ENCODE measurements at regions not wholly inside any gene's neighbourhood (a gene's known extent, or its start where the extent isn't known, plus 50 kb on each side); places are given as distances from the start of the nearest gene placed in this dataset.

GRCh38 chr5:68543212-68543611 is 327.7 kb downstream of the PIK3R1 start:
- no peak for DNase-seq

GRCh38 chr5:68544091-68544647 is 328.6 kb downstream of the PIK3R1 start:
- no peak for DNase-seq

- no peak for DNase-seq
Observed at GRCh38 chr5:68544648-68545552, 329.3 kb downstream of the PIK3R1 start.

GRCh38 chr5:68545636-68546295 is 330.2 kb downstream of the PIK3R1 start:
- no peak for DNase-seq

- no peak for DNase-seq
Observed at GRCh38 chr5:68547056-68547455, 331.5 kb downstream of the PIK3R1 start.

- DNase-seq = no peak
Observed at GRCh38 chr5:68547622-68548021, 332.1 kb downstream of the PIK3R1 start.

GRCh38 chr5:68548959-68549676 is 333.6 kb downstream of the PIK3R1 start:
- no peak for DNase-seq

- no peak for DNase-seq
Observed at GRCh38 chr5:68550015-68550414, 334.5 kb downstream of the PIK3R1 start.

- DNase-seq = no peak
Observed at GRCh38 chr5:68551436-68551835, 335.9 kb downstream of the PIK3R1 start.

GRCh38 chr5:68554571-68555279 is 339.2 kb downstream of the PIK3R1 start:
- DNase-seq = no peak

GRCh38 chr5:68555907-68556681 is 340.5 kb downstream of the PIK3R1 start:
- no peak for DNase-seq

GRCh38 chr5:68557162-68557936 is 341.8 kb downstream of the PIK3R1 start:
- no peak for DNase-seq

- no peak for DNase-seq
Observed at GRCh38 chr5:68562308-68562707, 346.8 kb downstream of the PIK3R1 start.

GRCh38 chr5:68565427-68565826 is 349.9 kb downstream of the PIK3R1 start:
- DNase-seq = no peak

GRCh38 chr5:68576805-68577204 is 361.2 kb downstream of the PIK3R1 start:
- DNase-seq = no peak

- DNase-seq = no peak
Observed at GRCh38 chr5:68582284-68582683, 366.7 kb downstream of the PIK3R1 start.

- no peak for DNase-seq
Observed at GRCh38 chr5:68587171-68587570, 371.6 kb downstream of the PIK3R1 start.

GRCh38 chr5:68591850-68592249 is 376.3 kb downstream of the PIK3R1 start:
- DNase-seq = no peak

- no peak for DNase-seq
Observed at GRCh38 chr5:68592351-68592750, 376.8 kb downstream of the PIK3R1 start.

GRCh38 chr5:68593211-68593671 is 377.7 kb downstream of the PIK3R1 start:
- no peak for DNase-seq

- no peak for DNase-seq
Observed at GRCh38 chr5:68612972-68613371, 397.4 kb downstream of the PIK3R1 start.
